Muscle of leg (tissue), 3 donors: ENCODE measurements at regions not wholly inside any gene's neighbourhood (a gene's known extent, or its start where the extent isn't known, plus 50 kb on each side); places are given as distances from the start of the nearest gene placed in this dataset.

Experiments
- DNase-seq: peaks from one replicate; pipeline ENCODE4 v3.0.0; 2013
- H3K27ac ChIP-seq: one replicate; pipeline ENCODE4 v1.5.1; 2013; ENCODE audit warnings: mild to moderate bottlenecking, low read length, control low read depth
- H3K27me3 ChIP-seq: one replicate; pipeline ENCODE4 v1.6.1; 2013; ENCODE audit warnings: low read length; ENCODE audit not compliant: control insufficient read depth, insufficient read depth
- H3K36me3 ChIP-seq: one replicate; pipeline ENCODE4 v1.6.1; 2013; ENCODE audit warnings: low read length; ENCODE audit not compliant: control insufficient read depth, insufficient read depth
- H3K4me1 ChIP-seq: one replicate; pipeline ENCODE4 v1.6.1; 2013; ENCODE audit warnings: low read length; ENCODE audit not compliant: control insufficient read depth, insufficient read depth
- H3K4me3 ChIP-seq: one replicate; pipeline ENCODE4 v1.5.1; 2013; ENCODE audit warnings: low read length, control low read depth
- H3K9me3 ChIP-seq: replicated peaks from 2 replicates; pipeline ENCODE4 v1.6.1; 2013; ENCODE audit warnings: low read depth, low read length; ENCODE audit not compliant: control insufficient read depth
- WGBS: methylation state at CpG from one replicate; pipeline ENCODE4 v1.1.5; 2013; ENCODE audit warnings: missing lambda C conversion rate; ENCODE audit not compliant: insufficient coverage; 5-methylcytosine and 5-hydroxymethylcytosine counted together

GRCh38 chr20:21002486-21002885, 103.7 kb downstream of the LINC00237 start:
- Histone ChIP-seq H3K9me3 (no peaks in the 10 kb centered on the region), H3K36me3 (no peaks in the 10 kb centered on the region), H3K4me1 (no peaks in the 10 kb centered on the region), H3K27me3 (peaks cover under 1% of the 10 kb centered on the region), H3K4me3 (no peak overlapping the region), H3K27ac (no peak overlapping the region)
- DNase-seq = no peak
- 100% methylated on average over 1 of the region's 8 CpGs for WGBS

- H3K27ac ChIP-seq = no peak overlapping the region
- H3K9me3 ChIP-seq = no peaks in the 10 kb centered on the region
- H3K4me1 ChIP-seq = no peaks in the 10 kb centered on the region
- DNase-seq = no peak
- H3K4me3 ChIP-seq = no peak overlapping the region
- H3K36me3 ChIP-seq = no peaks in the 10 kb centered on the region
- peaks cover 9% of the 10 kb centered on the region for H3K27me3 ChIP-seq
- WGBS = 72% methylated on average over 10 of the region's 12 CpGs
Measured at GRCh38 chr20:20993372-20993771, 112.8 kb downstream of the LINC00237 start.

GRCh38 chr20:20992686-20993360, 113.3 kb downstream of the LINC00237 start:
- no peak for DNase-seq
- no peak overlapping the region for H3K4me3 ChIP-seq
- peaks cover 9% of the 10 kb centered on the region for H3K27me3 ChIP-seq
- no peaks in the 10 kb centered on the region for H3K4me1 ChIP-seq
- 65% methylated on average over 5 of the region's 15 CpGs for WGBS
- no peaks in the 10 kb centered on the region for H3K9me3 ChIP-seq
- no peak overlapping the region for H3K27ac ChIP-seq
- no peaks in the 10 kb centered on the region for H3K36me3 ChIP-seq

GRCh38 chr20:20992277-20992676, 113.9 kb downstream of the LINC00237 start:
- Histone ChIP-seq H3K4me1 (no peaks in the 10 kb centered on the region), H3K36me3 (no peaks in the 10 kb centered on the region), H3K27me3 (peaks cover 7% of the 10 kb centered on the region), H3K4me3 (no peak overlapping the region), H3K27ac (no peak overlapping the region), H3K9me3 (no peaks in the 10 kb centered on the region)
- DNase-seq = no peak
- no CpG with 5 or more reads among the region's 7 CpGs for WGBS

GRCh38 chr20:20989081-20989480, 117.1 kb downstream of the LINC00237 start:
- DNase-seq = no peak
- no peaks in the 10 kb centered on the region for H3K4me1 ChIP-seq
- no peak overlapping the region for H3K4me3 ChIP-seq
- H3K27ac ChIP-seq = no peak overlapping the region
- peaks cover 7% of the 10 kb centered on the region for H3K27me3 ChIP-seq
- H3K9me3 ChIP-seq = no peaks in the 10 kb centered on the region
- 75% methylated on average over 1 of the region's 3 CpGs for WGBS
- no peaks in the 10 kb centered on the region for H3K36me3 ChIP-seq

DNA sequence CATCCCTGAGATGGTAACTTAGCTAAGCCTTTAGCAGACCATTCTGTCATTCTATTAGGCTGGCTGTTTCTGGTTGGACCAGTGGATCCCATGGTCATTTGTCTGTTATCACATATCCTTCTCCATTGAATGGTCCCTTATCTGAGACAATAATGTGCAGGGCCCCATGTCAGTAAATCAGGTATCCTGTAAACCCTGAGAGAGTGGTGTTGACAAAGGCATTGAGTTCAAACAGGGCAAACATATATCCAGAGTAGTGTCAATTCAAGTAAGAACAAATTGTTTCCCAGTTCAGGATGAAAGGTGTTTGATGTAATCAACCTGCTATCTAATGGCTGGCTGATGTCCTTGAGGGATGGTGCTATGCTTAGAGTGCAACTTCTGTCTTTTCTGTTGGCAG, 126.2 kb downstream of the LINC00237 start:
- H3K27me3 ChIP-seq = peaks cover 2% of the 10 kb centered on the region
- no peak overlapping the region for H3K27ac ChIP-seq
- no peaks in the 10 kb centered on the region for H3K4me1 ChIP-seq
- H3K36me3 ChIP-seq = no peaks in the 10 kb centered on the region
- H3K9me3 ChIP-seq = no peaks in the 10 kb centered on the region
- no peak for DNase-seq
- no peak overlapping the region for H3K4me3 ChIP-seq

GRCh38 chr20:20977786-20978185, 128.4 kb downstream of the LINC00237 start:
- Histone ChIP-seq H3K4me3 (no peak overlapping the region), H3K27ac (no peak overlapping the region), H3K36me3 (no peaks in the 10 kb centered on the region), H3K9me3 (no peaks in the 10 kb centered on the region), H3K27me3 (peaks cover 2% of the 10 kb centered on the region), H3K4me1 (no peaks in the 10 kb centered on the region)
- no peak for DNase-seq
- WGBS = 77% methylated on average over 5 of the region's 5 CpGs

DNA sequence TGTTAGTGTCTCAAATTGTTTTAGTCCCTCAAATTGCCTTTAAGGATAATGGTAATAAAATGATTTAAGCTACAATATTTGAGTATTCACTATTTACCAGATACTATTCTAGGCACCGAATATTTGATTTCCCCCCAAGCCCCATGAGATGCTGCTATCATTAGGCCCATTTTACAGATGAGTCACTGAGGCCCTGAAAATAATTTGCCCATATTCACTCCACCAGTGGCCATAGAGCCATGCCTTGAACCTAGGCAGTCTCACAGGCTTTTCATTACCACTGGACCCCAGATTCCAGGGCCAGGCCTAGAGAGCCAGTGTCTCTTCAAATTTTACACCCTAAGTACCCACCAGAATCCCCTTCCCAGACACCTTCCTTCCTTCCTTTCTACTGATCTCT, 133.7 kb downstream of the LINC00237 start:
- 75% methylated on average over 1 of the region's 1 CpG for WGBS

DNA sequence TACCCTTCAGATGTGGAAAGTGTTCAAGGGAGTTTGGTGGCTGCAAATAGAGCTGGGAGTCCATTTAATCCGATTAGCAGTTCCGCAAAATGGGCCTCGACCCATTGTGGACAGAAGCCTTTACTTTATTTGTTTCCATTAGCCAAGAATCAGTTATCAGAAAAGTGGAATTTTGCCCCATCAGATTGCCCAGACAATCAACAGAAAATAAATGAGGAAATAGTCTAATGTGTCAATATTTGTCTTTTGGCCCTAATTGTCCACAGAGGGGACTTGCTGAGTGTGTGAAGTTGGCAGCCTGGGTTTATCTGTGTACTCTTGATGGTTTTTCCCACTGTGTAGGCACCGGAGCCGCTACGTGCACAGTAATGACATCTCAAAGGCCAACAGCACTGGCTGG, 134.3 kb downstream of the LINC00237 start:
- Histone ChIP-seq H3K4me3 (no peak overlapping the region), H3K27me3 (peaks cover 2% of the 10 kb centered on the region), H3K4me1 (no peaks in the 10 kb centered on the region), H3K36me3 (no peaks in the 10 kb centered on the region), H3K27ac (no peak overlapping the region), H3K9me3 (no peaks in the 10 kb centered on the region)
- 81% methylated on average over 3 of the region's 6 CpGs for WGBS
- no peak for DNase-seq

More for the DNA sequence above, 133.7 kb downstream of the LINC00237 start:
- peaks cover 2% of the 10 kb centered on the region for H3K27me3 ChIP-seq
- no peak overlapping the region for H3K27ac ChIP-seq
- no peak for DNase-seq
- H3K36me3 ChIP-seq = no peaks in the 10 kb centered on the region
- no peaks in the 10 kb centered on the region for H3K9me3 ChIP-seq
- no peaks in the 10 kb centered on the region for H3K4me1 ChIP-seq
- no peak overlapping the region for H3K4me3 ChIP-seq

GRCh38 chr20:20970841-20971240, 135.3 kb downstream of the LINC00237 start:
- WGBS = no CpG with 5 or more reads among the region's 3 CpGs
- H3K36me3 ChIP-seq = no peaks in the 10 kb centered on the region
- peaks cover 2% of the 10 kb centered on the region for H3K27me3 ChIP-seq
- no peak for DNase-seq
- H3K9me3 ChIP-seq = no peaks in the 10 kb centered on the region
- no peak overlapping the region for H3K27ac ChIP-seq
- no peaks in the 10 kb centered on the region for H3K4me1 ChIP-seq
- no peak overlapping the region for H3K4me3 ChIP-seq
